H1 (cell line): ENCODE measurements at regions not wholly inside any gene's neighbourhood (a gene's known extent, or its start where the extent isn't known, plus 50 kb on each side); places are given as distances from the start of the nearest gene placed in this dataset.

ENCODE experiments used
- CTCF ChIA-PET: fragments of 300-600 bp; sonication (Branson Sonifier 250); formaldehyde crosslinking; loops from one replicate; lab custom pipeline; 2021; ENCODE audit not compliant: partially characterized antibody; lab: Charles Lee
- POLR2A ChIA-PET: fragments of 300-600 bp; sonication (Branson Sonifier 250); formaldehyde crosslinking; loops from one replicate; lab custom pipeline; 2021; ENCODE audit warnings: inconsistent platforms; ENCODE audit not compliant: partially characterized antibody; lab: Charles Lee
- DNase-seq, 2 experiments: peaks; one replicate each; pipeline versions ENCODE4 v3.0.0 to v3.0.0-alpha.2; 2010 to 2022; ENCODE audit warnings: low spot score in 2 of 2, low read depth in 1 of 2, mixed read lengths in 1 of 2
- FAIRE-seq: peaks from 2 replicates; lab custom pipeline; 2011; peaks lifted over from hg19 to GRCh38; lab: Jason Lieb, UNC
- H2AFZ ChIP-seq: 2 replicates; pipeline ENCODE4 v1.8.1; 2012; ENCODE audit warnings: low read length, inconsistent platforms
- H2AK5ac ChIP-seq: 2 replicates; pipeline ENCODE4 v1.6.1; 2013; ENCODE audit warnings: low read depth, low read length
- H2BK120ac ChIP-seq: replicated peaks from 2 replicates; pipeline ENCODE3; 2013; ENCODE audit warnings: low read depth, low read length, inconsistent platforms
- H2BK12ac ChIP-seq: 2 replicates; pipeline ENCODE4 v1.6.1; 2013; ENCODE audit warnings: low read depth, low read length
- H2BK15ac ChIP-seq: 2 replicates; pipeline ENCODE4 v1.6.1; 2013; ENCODE audit warnings: low read length
- H2BK20ac ChIP-seq: 2 replicates; pipeline ENCODE4 v1.6.1; 2013; ENCODE audit warnings: low read length
- H2BK5ac ChIP-seq: 2 replicates; pipeline ENCODE4 v1.6.1; 2013; ENCODE audit warnings: low read depth, low read length
- H3K14ac ChIP-seq: 2 replicates; pipeline ENCODE4 v1.6.1; 2013; ENCODE audit warnings: inconsistent platforms; ENCODE audit not compliant: insufficient read length
- H3K18ac ChIP-seq: 2 replicates; pipeline ENCODE4 v1.6.1; 2013; ENCODE audit warnings: low read length; ENCODE audit errors: extremely low read depth
- H3K23ac ChIP-seq: 2 replicates; pipeline ENCODE4 v1.6.1; 2013; ENCODE audit warnings: inconsistent platforms; ENCODE audit not compliant: insufficient read length
- H3K23me2 ChIP-seq: 2 replicates; pipeline ENCODE4 v1.6.1; 2013; ENCODE audit warnings: low read depth, low read length
- H3K27ac ChIP-seq: 2 replicates; pipeline ENCODE4 v1.6.1; 2011; ENCODE audit warnings: low read depth, low read length, inconsistent platforms
- H3K27me3 ChIP-seq, 4 experiments: replicated peaks in 1 of 4; 1 replicate in 1 of 4; 2 replicates in 3 of 4; pipeline versions ENCODE4 v1.6.1 to v1.8.1; 2011 to 2013; ENCODE audit warnings: low read length in 3 of 4, mild to moderate bottlenecking in 3 of 4, inconsistent platforms in 2 of 4, mixed read lengths in 2 of 4, moderate library complexity in 1 of 4; ENCODE audit not compliant: control insufficient read depth in 3 of 4, insufficient read depth in 3 of 4; ENCODE audit errors: extremely low read depth in 1 of 4
- H3K36me3 ChIP-seq, 4 experiments: 2 replicates each; pipeline versions ENCODE4 v1.6.1 to v1.8.1; 2011 to 2013; ENCODE audit warnings: mild to moderate bottlenecking in 4 of 4, low read length in 3 of 4, moderate library complexity in 2 of 4, control low read depth in 1 of 4, inconsistent platforms in 1 of 4; ENCODE audit not compliant: insufficient read depth in 4 of 4, control insufficient read depth in 2 of 4
- H3K4ac ChIP-seq: replicated peaks from 2 replicates; pipeline ENCODE3; 2013; ENCODE audit warnings: low read length, low read depth, mixed read lengths, inconsistent platforms; ENCODE audit not compliant: insufficient read length
- H3K4me1 ChIP-seq, 4 experiments: replicated peaks in 1 of 4; 1 replicate in 1 of 4; 2 replicates in 3 of 4; pipeline versions ENCODE4 v1.6.1 to v1.8.1; 2011 to 2013; ENCODE audit warnings: low read length in 3 of 4, inconsistent platforms in 2 of 4, mixed read lengths in 1 of 4; ENCODE audit not compliant: insufficient read depth in 4 of 4, control insufficient read depth in 3 of 4
- H3K4me2 ChIP-seq, 2 experiments: 2 replicates each; pipeline versions ENCODE4 v1.6.1 to v1.8.1; 2011 to 2013; ENCODE audit warnings: low read depth in 2 of 2, low read length in 2 of 2, control low read depth in 1 of 2, inconsistent platforms in 1 of 2, mild to moderate bottlenecking in 1 of 2; ENCODE audit not compliant: insufficient read depth in 1 of 2
- H3K4me3 ChIP-seq, 4 experiments: fragments of 200-600, 300-600 bp in 1 of 4; sonication (generic), shearing (Covaris generic), sonication (Bioruptor Twin) in 1 of 4; 2 replicates each; pipeline versions ENCODE4 v1.5.1 to v1.8.1; 2011 to 2016; ENCODE audit warnings: low read length in 4 of 4, low read depth in 3 of 4, control low read depth in 2 of 4, inconsistent platforms in 2 of 4, mild to moderate bottlenecking in 2 of 4, mixed read lengths in 1 of 4, moderate library complexity in 1 of 4; ENCODE audit not compliant: insufficient read depth in 2 of 4; ENCODE audit errors: extremely low read depth in 1 of 4
- H3K56ac ChIP-seq: replicated peaks from 2 replicates; pipeline ENCODE3; 2013; ENCODE audit warnings: low read depth, mild to moderate bottlenecking, mixed read lengths, low read length, inconsistent platforms; ENCODE audit not compliant: insufficient read length
- H3K79me1 ChIP-seq: 2 replicates; pipeline ENCODE4 v1.6.1; 2013; ENCODE audit warnings: low read depth, low read length, control low read depth
- H3K79me2 ChIP-seq, 2 experiments: 2 replicates each; pipeline versions ENCODE4 v1.6.1 to v1.8.1; 2012 to 2013; ENCODE audit warnings: low read length in 2 of 2, mild to moderate bottlenecking in 2 of 2, inconsistent platforms in 1 of 2; ENCODE audit not compliant: insufficient read depth in 2 of 2, control insufficient read depth in 1 of 2
- H3K9ac ChIP-seq, 4 experiments: replicated peaks in 1 of 4; 1 replicate in 1 of 4; 2 replicates in 3 of 4; pipeline versions ENCODE4 v1.6.1 to v1.8.1; 2011 to 2013; ENCODE audit warnings: low read depth in 3 of 4, low read length in 3 of 4, control low read depth in 2 of 4, mild to moderate bottlenecking in 2 of 4, moderate library complexity in 2 of 4, inconsistent platforms in 1 of 4; ENCODE audit errors: extremely low read depth in 1 of 4
- H3K9me3 ChIP-seq, 2 experiments: 2 replicates each; pipeline versions ENCODE4 v1.6.1 to v1.8.1; 2012 to 2013; ENCODE audit warnings: mild to moderate bottlenecking in 2 of 2, moderate library complexity in 2 of 2, control low read depth in 1 of 2, inconsistent platforms in 1 of 2, low read depth in 1 of 2, low read length in 1 of 2, mixed read lengths in 1 of 2; ENCODE audit not compliant: insufficient read depth in 2 of 2
- H4K20me1 ChIP-seq, 2 experiments: replicated peaks in 1 of 2; 2 replicates each; pipeline versions ENCODE3 to v1.8.1; 2011 to 2013; ENCODE audit warnings: inconsistent platforms in 2 of 2, low read length in 2 of 2, mild to moderate bottlenecking in 1 of 2; ENCODE audit not compliant: insufficient read depth in 2 of 2, control insufficient read depth in 1 of 2
- H4K5ac ChIP-seq: 2 replicates; pipeline ENCODE4 v1.6.1; 2013; ENCODE audit warnings: low read length, low read depth, mixed read lengths, inconsistent platforms; ENCODE audit not compliant: insufficient read length
- H4K8ac ChIP-seq: 2 replicates; pipeline ENCODE4 v1.8.0; 2013; ENCODE audit warnings: mild to moderate bottlenecking, moderate library complexity, low read length, inconsistent platforms; ENCODE audit not compliant: insufficient read depth; ENCODE audit errors: extremely low read depth
- H4K91ac ChIP-seq: replicated peaks from 2 replicates; pipeline ENCODE3; 2013; ENCODE audit warnings: low read length, mixed read lengths, inconsistent platforms; ENCODE audit not compliant: insufficient read length
- CBX5 ChIP-seq: fragments of 300-800, 300-1000 bp; sonication (generic); IDR thresholded peaks from 2 replicates; pipeline ENCODE4 v1.7.1; 2016; ENCODE audit warnings: antibody characterized with exemption, low read length, low read depth
- EGR1 ChIP-seq: IDR thresholded peaks from 2 replicates; pipeline ENCODE4 v1.6.1; 2011; ENCODE audit warnings: low read depth, low read length, borderline replicate concordance
- FOSL1 ChIP-seq: IDR thresholded peaks from 2 replicates; pipeline ENCODE4 v1.6.1; 2011; ENCODE audit warnings: mild to moderate bottlenecking, low read depth, low read length, moderate library complexity; ENCODE audit not compliant: insufficient read depth
- JUN ChIP-seq: IDR thresholded peaks from 2 replicates; pipeline ENCODE4 v1.6.1; 2011; ENCODE audit warnings: low read depth, mild to moderate bottlenecking, improper control_type of control experiment, low read length
- JUND ChIP-seq: IDR thresholded peaks from 2 replicates; pipeline ENCODE4 v1.6.1; 2011; ENCODE audit warnings: mild to moderate bottlenecking, improper control_type of control experiment, low read length
- KDM4A ChIP-seq: IDR thresholded peaks from one replicate; pipeline ENCODE4 v1.7.1; 2012; ENCODE audit warnings: low read depth, mild to moderate bottlenecking, moderate library complexity, low read length, inconsistent platforms; ENCODE audit not compliant: severe bottlenecking
- MAFK ChIP-seq: IDR thresholded peaks from 2 replicates; pipeline ENCODE4 v1.6.1; 2012; ENCODE audit warnings: low read depth, mild to moderate bottlenecking, improper control_type of control experiment, low read length
- PHF8 ChIP-seq: fragments of 200-600 bp; sonication (generic); conservative IDR thresholded peaks from 2 replicates; pipeline ENCODE4 v1.7.1; 2012; ENCODE audit warnings: low read depth, mild to moderate bottlenecking, inconsistent platforms, low read length, moderate library complexity
- POLR2A ChIP-seq, 2 experiments: IDR thresholded peaks; 1 replicate in 1 of 2; 2 replicates in 1 of 2; pipeline ENCODE4 v1.6.1; 2011; ENCODE audit warnings: low read depth in 2 of 2, low read length in 2 of 2, mild to moderate bottlenecking in 2 of 2; ENCODE audit errors: control extremely low read depth in 1 of 2
- RAD21 ChIP-seq, 2 experiments: IDR thresholded peaks in 1 of 2; conservative IDR thresholded peaks in 1 of 2; 2 replicates each; pipeline ENCODE4 v1.6.1; 2011; ENCODE audit warnings: low read depth in 2 of 2, low read length in 2 of 2, improper control_type of control experiment in 1 of 2, inconsistent platforms in 1 of 2, mild to moderate bottlenecking in 1 of 2, moderate library complexity in 1 of 2
- SIX5 ChIP-seq: IDR thresholded peaks from 2 replicates; pipeline ENCODE4 v1.6.1; 2011; ENCODE audit warnings: mild to moderate bottlenecking, low read depth, low read length
- SP4 ChIP-seq: IDR thresholded peaks from 2 replicates; pipeline ENCODE4 v1.6.1; 2012; ENCODE audit warnings: low read length, inconsistent platforms
- SRF ChIP-seq: IDR thresholded peaks from 2 replicates; pipeline ENCODE4 v1.6.1; 2011; ENCODE audit warnings: mild to moderate bottlenecking, low read depth, low read length, moderate library complexity
- TAF7 ChIP-seq: optimal IDR thresholded peaks from 2 replicates; pipeline ENCODE3; 2011; ENCODE audit warnings: low read depth, mild to moderate bottlenecking, inconsistent platforms, low read length, moderate library complexity, borderline replicate concordance
- WGBS, 2 experiments: shearing (Covaris generic) in 1 of 2; methylation state at CpG; one replicate each; pipeline versions ENCODE4 v1.1.6 to v1.1.7; 2013 to 2015; ENCODE audit warnings: low lambda C conversion rate in 2 of 2, mixed read lengths in 2 of 2, inconsistent platforms in 1 of 2, low coverage in 1 of 2, missing lambda C conversion rate in 1 of 2; ENCODE audit not compliant: insufficient replicate concordance in 2 of 2, insufficient coverage in 1 of 2, insufficient read length in 1 of 2; ENCODE audit errors: extremely low coverage in 1 of 2, missing lambda C conversion rate in 1 of 2; 5-methylcytosine and 5-hydroxymethylcytosine counted together

- POLR2A ChIA-PET: no interaction called here
- Histone ChIP-seq H3K56ac (no peak overlapping the region), H3K23ac (no peak overlapping the region), H3K9ac (no peak overlapping the region), H2AFZ (no peak overlapping the region), H3K79me1 (no peaks in the 10 kb centered on the region), H3K9me3 (peaks cover 0 to 3% of the 10 kb centered on the region in 2 experiments; a peak in 1 of 4 replicates), H4K20me1 (no peaks in the 10 kb centered on the region), H4K5ac (no peak overlapping the region), H4K91ac (no peak overlapping the region), H2BK5ac (no peak overlapping the region), H2BK20ac (no peak overlapping the region), H2BK120ac (no peak overlapping the region), H3K23me2 (no peaks in the 10 kb centered on the region), H3K4me3 (no peak overlapping the region), H2BK15ac (no peak overlapping the region), H3K4me2 (no peak overlapping the region), H3K27ac (no peak overlapping the region), H3K4ac (no peak overlapping the region), H4K8ac (no peak overlapping the region), H2AK5ac (no peak overlapping the region), H3K36me3 (no peaks in the 10 kb centered on the region), H3K27me3 (no peaks in the 10 kb centered on the region), H2BK12ac (no peak overlapping the region), H3K79me2 (no peaks in the 10 kb centered on the region), H3K4me1 (no peaks in the 10 kb centered on the region), H3K14ac (no peak overlapping the region), H3K18ac (no peak overlapping the region)
- DNase-seq (no peak), FAIRE-seq (no peak)
- no peak for TF ChIP-seq SIX5
- no peak for TF ChIP-seq CBX5
- no peak for TF ChIP-seq POLR2A (IDR thresholded peaks at IDR 0.05; ENCODE audit: control extremely low read depth in 1 of 2, low read depth in 2 of 2, low read length in 2 of 2)
- TF ChIP-seq PHF8: no peak
- no peak for TF ChIP-seq EGR1
- TF ChIP-seq JUN: no peak
- no peak for TF ChIP-seq SP4
- no peak for TF ChIP-seq KDM4A
- TF ChIP-seq TAF7: no peak
- no peak for TF ChIP-seq JUND
- no peak for TF ChIP-seq RAD21 (IDR thresholded peaks at IDR 0.05 in 1 of 2, conservative IDR thresholded peaks at IDR 0.05 in 1 of 2; ENCODE audit: low read depth in 2 of 2, low read length in 2 of 2)
- no peak for TF ChIP-seq FOSL1
- TF ChIP-seq MAFK: no peak
- no peak for TF ChIP-seq SRF
- CTCF ChIA-PET: no interaction called here
- 100% methylated on average over 1 of the region's 1 CpG; no CpG with 5 or more reads in 1 of the 2 experiments for WGBS, 2 experiments
Observed at GRCh38 chr6:48869595-48869994, 593.5 kb downstream of the MMUT start.
